ENCODE measurements at regions not wholly inside any gene's neighbourhood (a gene's known extent, or its start where the extent isn't known, plus 50 kb on each side); places are given as distances from the start of the nearest gene placed in this dataset.

DNA sequence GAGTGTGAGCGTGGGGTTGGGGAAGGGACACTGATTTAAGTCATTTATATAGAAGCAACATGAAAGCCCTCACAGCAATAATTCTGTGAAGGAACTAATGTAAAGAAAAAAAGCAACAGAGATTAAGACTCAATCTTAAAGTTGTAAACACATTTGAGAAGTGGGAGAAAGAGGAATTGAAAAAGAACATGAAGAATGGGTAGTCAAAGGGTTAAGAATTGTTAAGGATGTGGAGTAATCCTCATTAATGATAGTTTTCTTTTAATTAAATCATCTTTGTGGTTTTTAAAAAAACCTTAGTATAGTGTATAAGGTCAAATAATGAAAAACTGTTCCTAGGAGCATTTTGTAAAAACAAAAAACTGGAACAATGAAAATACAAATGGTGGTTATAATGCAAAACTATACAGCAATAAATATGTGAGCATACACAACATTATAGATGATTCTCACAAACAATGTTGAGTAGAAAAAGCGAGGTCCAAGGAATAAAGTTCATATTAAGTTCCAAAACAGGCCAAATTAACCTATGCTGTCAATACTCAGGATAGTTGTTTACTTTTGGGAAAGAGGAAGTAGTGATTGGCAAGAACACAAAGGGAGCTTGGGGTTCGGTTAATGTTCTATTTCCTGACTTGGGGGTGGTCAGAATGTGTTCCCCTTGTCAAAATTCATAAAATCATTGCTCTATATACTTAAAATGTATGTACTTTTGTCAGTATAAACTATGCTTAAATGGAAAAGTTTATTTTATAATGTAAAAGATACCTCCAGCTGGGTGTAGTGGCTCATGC lies 120.4 kb upstream of the ATF7IP start:
- no peak overlapping the region for H3K4me3 ChIP-seq (ENCODE audit: low read length)
- no peak for TF ChIP-seq ZNF274 (IDR thresholded peaks at IDR 0.05; ENCODE audit: low read depth, low read length)

DNA sequence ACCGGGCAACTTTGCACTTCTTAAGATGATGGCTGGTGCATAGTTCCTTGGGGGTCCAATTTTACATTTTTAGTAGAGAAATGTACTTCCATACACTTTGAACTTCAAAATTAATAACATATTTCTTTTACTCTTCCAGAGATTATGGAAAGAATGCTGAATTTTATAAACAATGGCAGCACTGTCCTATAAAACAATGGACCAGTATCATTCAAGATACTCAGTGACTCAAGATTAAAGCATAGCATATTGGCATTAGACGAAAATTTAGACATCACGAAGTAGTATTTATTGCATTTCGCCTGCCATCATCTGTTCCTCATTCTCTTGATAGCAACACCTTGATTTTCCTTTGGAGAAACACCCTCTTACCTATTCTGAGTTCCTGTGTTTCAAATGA lies 118.3 kb upstream of the ATF7IP start:
- no peak for TF ChIP-seq ZNF274 (IDR thresholded peaks at IDR 0.05; ENCODE audit: low read depth, low read length)
- no peak overlapping the region for H3K4me3 ChIP-seq (ENCODE audit: low read length)

DNA sequence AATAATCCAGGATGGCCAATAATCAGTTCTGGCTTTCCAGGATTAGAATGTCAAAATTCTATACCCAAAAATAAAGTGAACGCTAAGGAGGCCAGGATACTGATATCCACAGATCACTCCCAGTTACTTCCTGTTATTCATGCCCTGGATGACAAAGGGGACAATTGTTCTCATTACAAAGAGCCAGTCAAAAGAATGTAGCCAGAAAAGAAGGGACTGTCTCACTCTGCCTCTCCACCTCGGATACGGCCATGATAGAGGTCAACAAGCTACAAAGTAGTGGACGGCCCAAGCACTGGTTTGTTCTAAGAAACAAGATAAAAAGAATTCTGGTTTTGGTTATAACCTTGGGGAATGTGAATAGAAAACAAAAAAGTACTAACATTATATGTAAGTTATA lies 116.1 kb upstream of the ATF7IP start:
- no peak for TF ChIP-seq ZNF274 (IDR thresholded peaks at IDR 0.05; ENCODE audit: low read depth, low read length)
- no peak overlapping the region for H3K4me3 ChIP-seq (ENCODE audit: low read length)

DNA sequence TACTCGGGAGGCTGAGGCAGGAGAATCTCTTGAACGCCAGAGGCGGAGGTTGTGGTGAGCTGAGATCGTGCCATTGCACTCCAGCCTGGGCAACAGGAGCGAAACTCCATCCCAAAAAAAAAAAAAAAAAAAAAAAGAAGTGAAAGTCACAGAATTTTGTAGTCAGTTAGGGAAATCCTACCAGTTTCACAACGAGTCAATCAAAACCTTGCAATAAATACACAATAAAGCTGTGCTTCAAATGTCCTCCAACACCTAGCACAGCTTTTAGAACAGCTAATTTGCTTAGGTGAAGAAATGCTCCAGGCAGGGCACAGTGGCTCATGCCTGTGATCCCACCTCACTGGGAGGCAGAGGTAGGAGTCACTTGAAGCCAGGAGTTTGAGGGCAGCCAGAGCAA lies 112.8 kb upstream of the ATF7IP start:
- no peak overlapping the region for H3K4me3 ChIP-seq (ENCODE audit: low read length)
- TF ChIP-seq ZNF274 (IDR thresholded peaks at IDR 0.05; ENCODE audit: low read depth, low read length) = no peak

DNA sequence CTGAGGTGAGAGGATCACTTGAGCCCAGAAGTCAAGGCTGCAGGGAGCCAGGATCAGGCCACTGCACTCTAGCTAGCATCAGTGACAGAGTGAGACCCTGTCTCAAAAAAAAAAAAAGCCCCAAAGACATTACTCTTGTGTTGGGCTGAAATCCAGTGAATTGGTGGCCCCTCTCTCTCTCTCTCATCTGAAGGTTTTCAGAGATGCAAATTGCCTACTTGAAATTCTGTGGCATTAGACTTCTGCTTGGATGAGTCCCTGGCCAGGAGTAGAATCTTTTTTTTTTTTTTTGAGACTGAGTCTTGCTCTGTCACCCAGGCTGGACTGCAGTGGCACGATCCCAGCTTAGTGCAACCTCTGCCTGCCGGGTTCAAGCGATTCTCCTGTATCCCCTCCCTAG lies 112.0 kb upstream of the ATF7IP start:
- no peak for TF ChIP-seq ZNF274 (IDR thresholded peaks at IDR 0.05; ENCODE audit: low read depth, low read length)
- no peak overlapping the region for H3K4me3 ChIP-seq (ENCODE audit: low read length)

DNA sequence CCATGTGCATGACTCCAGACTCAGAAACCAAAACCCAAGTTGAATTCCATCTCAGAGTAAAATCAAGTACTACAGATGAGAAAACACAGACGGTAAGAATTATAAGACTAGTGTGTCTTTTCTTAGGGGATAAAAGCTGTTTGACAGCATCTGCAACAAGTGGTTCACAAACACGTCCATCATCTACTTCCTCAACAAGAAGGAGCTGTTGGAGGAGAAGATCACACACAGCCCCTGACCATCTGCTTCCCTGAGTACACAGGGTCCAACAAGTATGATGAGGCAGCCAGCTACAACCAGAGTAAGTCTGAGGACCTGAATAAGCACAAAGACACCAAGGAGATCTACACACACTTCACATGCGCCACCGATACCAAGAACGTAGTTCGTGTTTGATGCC lies 110.7 kb upstream of the ATF7IP start:
- no peak overlapping the region for H3K4me3 ChIP-seq (ENCODE audit: low read length)
- TF ChIP-seq ZNF274 (IDR thresholded peaks at IDR 0.05; ENCODE audit: low read depth, low read length) = no peak

DNA sequence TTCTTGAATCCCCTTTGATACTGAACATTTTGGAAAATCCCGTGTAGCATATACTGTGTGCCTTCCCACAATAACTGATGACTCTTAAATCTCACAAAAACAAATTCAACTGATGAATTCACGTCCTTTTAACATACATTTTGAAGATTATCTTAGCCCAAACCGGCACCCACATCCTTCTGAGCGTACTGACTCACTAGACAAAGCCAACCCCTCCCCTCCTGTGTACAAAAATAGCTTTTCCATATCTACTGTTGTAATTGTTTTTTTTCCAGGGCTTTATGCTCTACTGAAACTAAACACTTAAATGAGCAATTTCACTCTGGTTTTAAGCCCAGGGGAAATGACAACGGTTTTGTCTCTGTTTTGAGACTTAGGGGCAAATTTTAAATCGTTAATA lies 109.4 kb upstream of the ATF7IP start:
- H3K4me3 ChIP-seq (ENCODE audit: low read length) = no peak overlapping the region
- no peak for TF ChIP-seq ZNF274 (IDR thresholded peaks at IDR 0.05; ENCODE audit: low read depth, low read length)

DNA sequence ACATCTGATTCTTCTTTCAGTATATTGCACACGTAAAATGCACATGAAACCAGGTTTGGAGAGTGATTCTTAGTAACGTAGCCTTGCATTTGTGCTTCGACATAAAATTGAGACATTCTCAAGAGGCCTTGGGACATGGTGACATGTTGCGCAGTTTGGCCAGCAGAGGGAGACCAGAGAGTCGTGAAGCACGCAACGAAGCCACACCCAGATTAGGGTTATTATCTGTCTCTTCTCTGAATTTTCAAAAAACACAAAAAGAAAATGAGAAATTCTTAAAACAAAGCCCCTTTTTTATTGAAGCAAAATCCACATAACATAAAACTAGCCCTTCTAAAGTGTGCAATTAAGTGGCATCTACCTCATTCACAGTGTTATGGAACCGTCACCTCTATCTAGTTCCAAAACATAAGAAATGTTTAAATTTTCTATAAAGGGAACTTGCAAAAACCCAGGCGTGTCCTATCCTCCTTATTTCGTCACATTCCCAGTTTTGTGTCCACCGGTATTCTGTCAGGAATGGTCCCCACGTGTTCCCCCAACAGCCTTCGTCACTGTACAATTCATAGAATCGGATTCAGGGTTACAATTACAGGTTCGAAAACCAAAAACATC lies 108.8 kb upstream of the ATF7IP start:
- H3K4me3 ChIP-seq (ENCODE audit: low read length) = no peak overlapping the region
- TF ChIP-seq ZNF274 (IDR thresholded peaks at IDR 0.05; ENCODE audit: low read depth, low read length) = no peak

DNA sequence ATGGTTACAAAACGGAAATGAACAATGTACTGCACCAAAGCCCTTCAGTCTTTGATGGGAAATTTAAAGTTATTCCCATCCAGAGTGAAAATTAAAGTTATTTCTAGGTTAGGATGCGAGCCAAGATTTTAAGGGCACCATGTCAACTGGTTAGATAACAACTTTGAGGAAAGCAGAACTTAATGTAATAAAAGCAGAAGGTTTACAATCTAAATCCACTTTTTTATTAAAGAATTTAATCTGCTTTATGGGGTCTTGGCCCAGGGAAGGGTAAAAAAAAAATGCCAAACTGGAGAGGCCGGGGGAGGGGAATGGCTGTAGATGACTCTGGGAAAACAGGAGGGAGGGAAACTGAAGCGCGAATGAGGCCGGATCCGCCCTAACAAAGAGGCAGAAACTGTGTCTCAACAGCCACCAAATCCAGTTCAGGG lies 108.2 kb upstream of the ATF7IP start:
- TF ChIP-seq ZNF274 (IDR thresholded peaks at IDR 0.05; ENCODE audit: low read depth, low read length) = no peak
- no peak overlapping the region for H3K4me3 ChIP-seq (ENCODE audit: low read length)

DNA sequence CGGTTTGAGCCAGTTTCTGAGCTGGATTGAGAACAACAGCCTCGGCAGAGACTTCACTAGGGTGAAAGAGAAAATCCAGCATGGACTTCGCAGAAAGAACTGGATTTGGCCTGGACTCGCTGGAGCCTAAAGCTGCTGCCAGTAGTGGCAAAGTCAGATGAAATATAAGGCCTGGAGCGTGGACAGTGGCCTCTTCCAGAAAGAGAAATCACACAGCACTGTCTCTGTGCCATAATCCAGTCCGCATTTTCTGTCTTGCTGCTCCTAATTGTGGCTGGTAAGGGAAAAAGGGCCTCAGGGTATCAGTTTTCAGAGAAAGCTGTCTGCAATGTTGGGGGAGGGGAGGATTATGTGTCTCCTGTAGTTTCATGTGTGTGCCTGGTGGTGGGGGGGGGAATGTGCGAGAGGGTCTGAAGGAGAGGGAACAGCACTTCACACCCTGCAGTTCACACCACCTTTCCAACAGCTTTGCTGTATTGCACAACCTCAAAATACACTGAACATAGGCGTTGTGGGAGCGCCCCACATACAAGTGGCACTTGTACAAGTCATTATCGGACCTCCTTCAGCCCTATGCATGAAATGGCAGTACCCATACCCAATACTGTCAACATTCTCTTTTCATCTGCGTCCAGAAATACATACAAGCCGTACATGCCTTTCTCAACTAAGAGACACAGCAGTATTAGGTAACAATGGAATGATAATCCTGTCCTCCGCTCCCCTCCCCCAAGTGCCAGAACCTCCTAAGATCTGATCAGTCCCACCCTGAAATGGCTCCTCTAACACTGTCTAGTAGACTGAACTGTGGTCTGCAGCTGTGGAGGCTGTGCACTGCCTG lies 107.5 kb upstream of the ATF7IP start:
- H3K4me3 ChIP-seq (ENCODE audit: low read length) = no peak overlapping the region
- no peak for TF ChIP-seq ZNF274 (IDR thresholded peaks at IDR 0.05; ENCODE audit: low read depth, low read length)

DNA sequence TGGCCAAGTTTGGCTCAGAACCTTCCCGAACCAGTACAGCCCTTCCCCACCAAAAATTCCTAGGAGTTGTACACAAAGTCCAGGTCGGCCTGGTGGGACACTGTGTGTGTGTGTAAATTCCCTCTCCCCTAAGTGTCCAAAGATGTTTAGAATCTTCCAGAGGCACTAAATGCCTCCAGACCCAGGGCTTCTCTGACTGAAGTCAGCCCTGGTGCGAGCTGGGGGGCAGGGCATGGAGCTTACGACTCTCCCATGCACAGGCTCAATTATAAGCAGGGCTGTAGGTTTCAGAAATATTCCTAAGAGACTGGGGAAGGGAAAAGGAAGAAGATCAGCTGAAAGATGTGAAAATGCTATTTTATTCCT lies 106.9 kb upstream of the ATF7IP start:
- TF ChIP-seq ZNF274 (IDR thresholded peaks at IDR 0.05; ENCODE audit: low read depth, low read length) = no peak
- H3K4me3 ChIP-seq (ENCODE audit: low read length) = no peak overlapping the region

DNA sequence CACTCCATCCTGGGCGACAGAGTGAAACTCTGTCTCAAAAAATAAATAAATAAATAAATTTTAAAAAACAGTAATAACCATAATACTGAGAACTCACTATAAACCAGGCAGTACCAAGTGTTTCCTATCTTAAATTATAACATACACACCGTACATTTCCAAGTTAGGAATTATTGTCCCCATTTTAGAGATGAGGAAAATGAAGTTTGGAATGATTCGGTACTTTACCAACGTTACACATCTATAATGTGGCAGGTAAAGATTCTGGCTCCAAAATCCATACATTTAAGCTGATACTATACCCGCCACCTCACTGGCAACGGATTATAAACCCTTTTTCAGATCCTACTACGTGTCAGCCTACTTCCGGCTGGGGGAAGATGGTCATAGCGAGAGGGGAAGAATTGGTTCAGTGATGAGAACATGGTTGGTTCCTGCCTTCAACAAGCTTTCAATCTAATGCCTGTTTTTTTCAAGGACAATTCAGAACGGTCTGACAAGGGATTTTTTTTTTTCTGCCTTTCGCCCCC lies 105.9 kb upstream of the ATF7IP start:
- H3K4me3 ChIP-seq (ENCODE audit: low read length) = no peak overlapping the region
- no peak for TF ChIP-seq ZNF274 (IDR thresholded peaks at IDR 0.05; ENCODE audit: low read depth, low read length)

DNA sequence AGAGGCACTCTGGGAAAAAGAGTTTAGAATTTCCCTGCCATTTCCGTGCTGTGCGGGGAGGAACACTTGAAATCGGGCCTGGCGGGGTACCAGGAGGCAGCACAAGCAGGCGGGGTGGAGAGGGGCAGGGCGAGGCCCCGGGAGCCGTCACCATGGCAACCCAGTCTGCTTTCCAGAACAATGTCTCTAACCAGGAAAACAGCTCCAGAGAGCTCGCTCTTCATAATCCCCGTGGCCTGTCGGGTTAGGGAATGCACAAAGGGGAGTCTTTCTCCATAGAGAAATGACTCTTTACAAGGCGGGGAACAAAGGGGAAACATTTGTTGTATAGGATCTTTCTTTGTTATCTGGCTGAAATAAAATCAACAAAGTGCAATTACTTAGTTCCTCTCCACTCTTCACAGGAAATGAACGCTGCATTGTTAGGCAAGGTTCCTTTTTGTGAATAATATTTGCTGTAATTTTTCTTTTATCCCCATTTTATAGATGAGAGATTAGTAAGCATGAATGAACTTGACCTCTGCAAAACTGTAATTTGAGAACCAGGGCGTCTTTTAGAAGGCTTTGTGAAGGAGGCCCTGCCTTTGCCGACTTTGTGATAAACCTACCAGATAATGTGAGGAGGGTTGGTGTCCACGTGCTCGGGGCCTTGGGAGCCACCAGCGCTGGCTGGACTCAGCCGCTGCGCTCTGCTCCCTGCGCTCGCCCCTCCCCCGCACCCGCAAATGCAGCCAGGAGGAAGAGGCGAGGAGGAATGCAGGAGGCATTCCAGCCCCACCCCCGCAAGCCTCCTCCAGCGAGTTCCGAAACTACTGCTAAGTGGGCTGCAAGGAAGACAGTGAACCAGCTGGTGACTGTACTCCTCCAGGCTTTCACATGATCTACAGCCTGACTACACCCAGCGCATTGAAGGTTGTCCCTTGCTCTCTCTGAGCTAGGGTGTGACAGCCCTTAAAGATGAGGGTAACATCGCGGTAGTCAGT lies 105.2 kb upstream of the ATF7IP start:
- no peak overlapping the region for H3K4me3 ChIP-seq (ENCODE audit: low read length)
- no peak for TF ChIP-seq ZNF274 (IDR thresholded peaks at IDR 0.05; ENCODE audit: low read depth, low read length)
